ENCODE measurements at regions not wholly inside any gene's neighbourhood (a gene's known extent, or its start where the extent isn't known, plus 50 kb on each side); places are given as distances from the start of the nearest gene placed in this dataset.

GRCh38 chr7:17042211-17042610, 160.4 kb upstream of the AGR3 start (continued):
- no peak for TF ChIP-seq GABPA (IDR thresholded peaks at IDR 0.05; ENCODE audit: borderline replicate concordance, insufficient read depth, low read length)
- no peak for TF ChIP-seq CBX5 (IDR thresholded peaks at IDR 0.05; ENCODE audit: low read depth, low read length)
- TF ChIP-seq POLR2A (IDR thresholded peaks at IDR 0.05; ENCODE audit: control extremely low read depth in 1 of 2, low read depth in 2 of 2, low read length in 2 of 2) = no peak
- no peak for TF ChIP-seq RNF2 (IDR thresholded peaks at IDR 0.05; ENCODE audit: borderline replicate concordance, low read depth, low read length, missing control alignments, poor library complexity, severe bottlenecking)
